Thymus (tissue), 11 donors: ENCODE measurements at regions not wholly inside any gene's neighbourhood (a gene's known extent, or its start where the extent isn't known, plus 50 kb on each side); places are given as distances from the start of the nearest gene placed in this dataset.

Experiments
- DNase-seq, 9 donors: peaks; one replicate each; pipeline ENCODE4 v3.0.0-alpha.2; 2013; ENCODE audit warnings: low spot score in 9 of 9, low read depth in 6 of 9, missing footprints in 1 of 9
- H3K27ac ChIP-seq, 2 donors: one replicate each; pipeline ENCODE4 v1.5.1; 2013; ENCODE audit warnings: control low read depth in 1 of 2, low read depth in 1 of 2, low read length in 1 of 2, mild to moderate bottlenecking in 1 of 2, moderate library complexity in 1 of 2
- H3K27me3 ChIP-seq, 2 donors: one replicate each; pipeline ENCODE4 v1.5.1; 2013; ENCODE audit warnings: low read length in 1 of 2; ENCODE audit not compliant: control insufficient read depth in 2 of 2, insufficient read depth in 1 of 2
- H3K36me3 ChIP-seq, 2 donors: one replicate each; pipeline ENCODE4 v1.5.1; 2013; ENCODE audit warnings: low read length in 1 of 2, mild to moderate bottlenecking in 1 of 2, moderate library complexity in 1 of 2; ENCODE audit not compliant: control insufficient read depth in 2 of 2, insufficient read depth in 2 of 2
- H3K4me1 ChIP-seq, 2 donors: one replicate each; pipeline ENCODE4 v1.5.1; 2013; ENCODE audit warnings: low read length in 2 of 2; ENCODE audit not compliant: control insufficient read depth in 2 of 2, insufficient read depth in 2 of 2
- H3K4me3 ChIP-seq, 2 donors: one replicate each; pipeline ENCODE4 v1.5.1; 2013; ENCODE audit warnings: low read length in 2 of 2, control low read depth in 1 of 2, mild to moderate bottlenecking in 1 of 2
- H3K9me3 ChIP-seq, 2 donors: one replicate each; pipeline ENCODE4 v1.5.1; 2013; ENCODE audit warnings: low read length in 1 of 2, mild to moderate bottlenecking in 1 of 2; ENCODE audit not compliant: control insufficient read depth in 2 of 2, insufficient read depth in 1 of 2
- WGBS: extraction: QIAGEN DNeasy Blood & Tissue Kit; methylation state at CpG from one replicate; pipeline ENCODE4 v1.1.7; 2013; 5-methylcytosine and 5-hydroxymethylcytosine counted together
- donor health status: healthy.

- Histone ChIP-seq H3K9me3 (no peaks in the 10 kb centered on the region), H3K4me1 (no peaks in the 10 kb centered on the region), H3K27ac (no peak overlapping the region), H3K4me3 (no peak overlapping the region), H3K27me3 (no peaks in the 10 kb centered on the region), H3K36me3 (no peaks in the 10 kb centered on the region)
- no peak for DNase-seq
- 96% methylated on average over 4 of the region's 4 CpGs for WGBS
These were observed 236.9 kb upstream of the SPAG17 start for GRCh38 chr1:118421868-118422350.

GRCh38 chr1:118404024-118404423 lies 219.0 kb upstream of the SPAG17 start:
- Histone ChIP-seq H3K36me3 (no peaks in the 10 kb centered on the region), H3K27ac (no peak overlapping the region), H3K27me3 (no peaks in the 10 kb centered on the region), H3K9me3 (no peaks in the 10 kb centered on the region), H3K4me1 (no peaks in the 10 kb centered on the region), H3K4me3 (no peak overlapping the region)
- DNase-seq: no peak
- WGBS: 96% methylated on average over 1 of the region's 1 CpG

- 92% methylated on average over 2 of the region's 2 CpGs for WGBS
- no peaks in the 10 kb centered on the region for H3K27me3 ChIP-seq
- no peak for DNase-seq
These were observed 212.4 kb upstream of the SPAG17 start for GRCh38 chr1:118397496-118397859.

GRCh38 chr1:118396829-118397495 lies 211.9 kb upstream of the SPAG17 start:
- peak in 4 of 9 donors; percentile 4 to 26 (median 5) for DNase-seq
- no peaks in the 10 kb centered on the region for H3K9me3 ChIP-seq
- no peaks in the 10 kb centered on the region for H3K36me3 ChIP-seq
- no peaks in the 10 kb centered on the region for H3K27me3 ChIP-seq
- no peak overlapping the region for H3K4me3 ChIP-seq
- H3K27ac ChIP-seq: no peak overlapping the region
- WGBS: 90% methylated on average over 4 of the region's 4 CpGs
- H3K4me1 ChIP-seq: peaks cover 0 to 3% of the 10 kb centered on the region in 2 donors

More at GRCh38 chr1:118397496-118397859, 212.4 kb upstream of the SPAG17 start:
- H3K4me3 ChIP-seq: no peak overlapping the region
- H3K27ac ChIP-seq: no peak overlapping the region
- no peaks in the 10 kb centered on the region for H3K9me3 ChIP-seq
- peaks cover 0 to 3% of the 10 kb centered on the region in 2 donors for H3K4me1 ChIP-seq
- H3K36me3 ChIP-seq: no peaks in the 10 kb centered on the region

- Histone ChIP-seq H3K27ac (no peak overlapping the region), H3K4me1 (peaks cover 0 to 3% of the 10 kb centered on the region in 2 donors), H3K9me3 (no peaks in the 10 kb centered on the region), H3K27me3 (no peaks in the 10 kb centered on the region), H3K4me3 (no peak overlapping the region), H3K36me3 (no peaks in the 10 kb centered on the region)
- no peak for DNase-seq
- 79% methylated on average over 1 of the region's 1 CpG for whole genome bisulfite sequencing
These were observed 211.3 kb upstream of the SPAG17 start for GRCh38 chr1:118396279-118396678.

GRCh38 chr1:118395430-118395991 lies 210.5 kb upstream of the SPAG17 start:
- DNase-seq: no peak
- Histone ChIP-seq H3K36me3 (no peaks in the 10 kb centered on the region), H3K27ac (no peak overlapping the region), H3K4me3 (no peak overlapping the region), H3K9me3 (no peaks in the 10 kb centered on the region), H3K4me1 (peaks cover 0 to 3% of the 10 kb centered on the region in 2 donors), H3K27me3 (no peaks in the 10 kb centered on the region)
- 85% methylated on average over 7 of the region's 7 CpGs for WGBS

- H3K27me3 ChIP-seq: no peaks in the 10 kb centered on the region
- 100% methylated on average over 1 of the region's 1 CpG for WGBS
- H3K27ac ChIP-seq: no peak overlapping the region
- H3K4me3 ChIP-seq: no peak overlapping the region
- no peaks in the 10 kb centered on the region for H3K9me3 ChIP-seq
- no peaks in the 10 kb centered on the region for H3K36me3 ChIP-seq
- no peak for DNase-seq
- no peaks in the 10 kb centered on the region for H3K4me1 ChIP-seq
These were observed 205.9 kb upstream of the SPAG17 start for GRCh38 chr1:118390955-118391354.

- Histone ChIP-seq H3K27ac (no peak overlapping the region), H3K36me3 (no peaks in the 10 kb centered on the region), H3K27me3 (no peaks in the 10 kb centered on the region), H3K4me3 (no peak overlapping the region), H3K4me1 (no peaks in the 10 kb centered on the region), H3K9me3 (no peaks in the 10 kb centered on the region)
- DNase-seq: no peak
- 89% methylated on average over 4 of the region's 4 CpGs for WGBS
These were observed 203.4 kb upstream of the SPAG17 start for GRCh38 chr1:118388301-118388959.

- H3K9me3 ChIP-seq: no peaks in the 10 kb centered on the region
- no peak overlapping the region for H3K27ac ChIP-seq
- DNase-seq: no peak
- no peak overlapping the region for H3K4me3 ChIP-seq
- H3K4me1 ChIP-seq: no peaks in the 10 kb centered on the region
- no peaks in the 10 kb centered on the region for H3K27me3 ChIP-seq
- WGBS: 86% methylated on average over 1 of the region's 1 CpG
- no peaks in the 10 kb centered on the region for H3K36me3 ChIP-seq
These were observed 196.3 kb upstream of the SPAG17 start for GRCh38 chr1:118381197-118381869.
